ENCODE measurements at regions not wholly inside any gene's neighbourhood (a gene's known extent, or its start where the extent isn't known, plus 50 kb on each side); places are given as distances from the start of the nearest gene placed in this dataset.

- TF ChIP-seq CTCF (IDR thresholded peaks at IDR 0.05) (no peak), POLR2AphosphoS5 (IDR thresholded peaks at IDR 0.05) (no peak), EP300 (IDR thresholded peaks at IDR 0.05) (no peak)
Observed at GRCh38 chr9:89952401-89952800, 347.6 kb downstream of the GADD45G start.

Data from upper lobe of left lung (tissue), 4 donors.